ENCODE measurements at regions not wholly inside any gene's neighbourhood (a gene's known extent, or its start where the extent isn't known, plus 50 kb on each side); places are given as distances from the start of the nearest gene placed in this dataset.

DNA sequence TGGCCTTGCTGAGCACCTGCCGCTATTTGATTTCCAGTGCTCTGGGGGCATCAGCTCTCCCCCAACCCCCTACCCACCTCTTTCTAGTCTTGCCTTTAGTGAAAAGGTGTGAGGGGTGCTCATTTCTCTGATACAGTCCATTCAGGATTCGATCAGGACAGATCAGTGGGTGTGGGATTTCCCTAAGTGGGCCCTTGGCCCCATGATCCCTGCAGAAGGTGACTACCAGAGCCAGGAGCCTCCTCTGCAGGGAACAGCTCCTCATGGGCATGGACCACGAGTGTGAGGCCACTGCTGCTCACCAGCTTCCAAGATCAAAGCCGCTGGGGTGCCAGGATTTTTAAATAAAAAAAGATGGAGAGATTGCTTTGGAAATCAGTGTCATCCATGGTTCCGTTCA lies 835.2 kb upstream of the ID2 start:
- ChIA-PET CTCF (no interaction called here), POLR2A (ENCODE audit: low non-redundant PET) (no interaction called here)
- H3K27me3 ChIP-seq (replicated peaks; ENCODE audit: insufficient read depth, low read depth, low read length, poor library complexity): no peaks in the 10 kb centered on the region
- H3K4me3 ChIP-seq (ENCODE audit: low read depth, low read length, poor library complexity, severe bottlenecking): no peak overlapping the region
- H3K36me3 ChIP-seq (ENCODE audit: insufficient read depth, low read length, poor library complexity, severe bottlenecking): no peaks in the 10 kb centered on the region
- no TSS peak for BruUV-seq (replicated peaks)
- no peak for DNase-seq (ENCODE audit: low spot score)
- TF ChIP-seq EZH2 (IDR thresholded peaks at IDR 0.05; ENCODE audit: borderline replicate concordance, low read depth, low read length, poor library complexity, severe bottlenecking): no peak
- TF ChIP-seq, protein P1, sequence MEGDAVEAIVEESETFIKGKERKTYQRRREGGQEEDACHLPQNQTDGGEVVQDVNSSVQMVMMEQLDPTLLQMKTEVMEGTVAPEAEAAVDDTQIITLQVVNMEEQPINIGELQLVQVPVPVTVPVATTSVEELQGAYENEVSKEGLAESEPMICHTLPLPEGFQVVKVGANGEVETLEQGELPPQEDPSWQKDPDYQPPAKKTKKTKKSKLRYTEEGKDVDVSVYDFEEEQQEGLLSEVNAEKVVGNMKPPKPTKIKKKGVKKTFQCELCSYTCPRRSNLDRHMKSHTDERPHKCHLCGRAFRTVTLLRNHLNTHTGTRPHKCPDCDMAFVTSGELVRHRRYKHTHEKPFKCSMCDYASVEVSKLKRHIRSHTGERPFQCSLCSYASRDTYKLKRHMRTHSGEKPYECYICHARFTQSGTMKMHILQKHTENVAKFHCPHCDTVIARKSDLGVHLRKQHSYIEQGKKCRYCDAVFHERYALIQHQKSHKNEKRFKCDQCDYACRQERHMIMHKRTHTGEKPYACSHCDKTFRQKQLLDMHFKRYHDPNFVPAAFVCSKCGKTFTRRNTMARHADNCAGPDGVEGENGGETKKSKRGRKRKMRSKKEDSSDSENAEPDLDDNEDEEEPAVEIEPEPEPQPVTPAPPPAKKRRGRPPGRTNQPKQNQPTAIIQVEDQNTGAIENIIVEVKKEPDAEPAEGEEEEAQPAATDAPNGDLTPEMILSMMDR (conservative IDR thresholded peaks at IDR 0.05; ENCODE audit: low read depth, low read length): no peak
- H3K27ac ChIP-seq (ENCODE audit: low read depth, low read length, poor library complexity, severe bottlenecking): no peak overlapping the region
- H3K9me3 ChIP-seq (ENCODE audit: low read depth, low read length, poor library complexity, severe bottlenecking): no peaks in the 10 kb centered on the region
- intact Hi-C loops (cut with micrococcal nuclease; ENCODE audit: unreplicated experiment): no loop called here
- H3K4me1 ChIP-seq (ENCODE audit: insufficient read depth, low read length, poor library complexity, severe bottlenecking): no peaks in the 10 kb centered on the region

DNA sequence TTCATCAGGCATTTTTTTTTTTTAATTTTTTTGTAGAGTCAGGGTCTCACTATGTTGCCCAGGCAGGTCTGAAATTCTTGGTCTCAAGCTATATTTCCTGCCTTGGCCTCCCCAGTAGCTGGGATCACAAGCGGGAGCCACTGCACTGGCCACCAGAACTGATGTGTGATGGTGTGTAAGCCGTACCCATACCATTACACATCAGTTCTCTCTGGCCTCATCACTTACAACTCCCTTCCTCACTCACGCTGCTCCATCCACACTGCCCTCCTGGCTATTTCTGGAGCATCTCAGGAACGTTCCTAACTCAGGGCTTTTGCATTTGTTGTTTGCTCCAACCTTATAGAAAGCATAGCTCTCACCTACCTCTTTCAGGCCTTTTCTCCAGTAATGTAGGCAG lies 834.5 kb upstream of the ID2 start:
- TF ChIP-seq, protein P1 (conservative IDR thresholded peaks at IDR 0.05; ENCODE audit: low read depth, low read length): no peak
- no peak for TF ChIP-seq EZH2 (IDR thresholded peaks at IDR 0.05; ENCODE audit: borderline replicate concordance, low read depth, low read length, poor library complexity, severe bottlenecking)
- BruUV-seq (replicated peaks): no TSS peak
- H3K27me3 ChIP-seq (replicated peaks; ENCODE audit: insufficient read depth, low read depth, low read length, poor library complexity): no peaks in the 10 kb centered on the region
- H3K9me3 ChIP-seq (ENCODE audit: low read depth, low read length, poor library complexity, severe bottlenecking): no peaks in the 10 kb centered on the region
- H3K36me3 ChIP-seq (ENCODE audit: insufficient read depth, low read length, poor library complexity, severe bottlenecking): no peaks in the 10 kb centered on the region
- no peak overlapping the region for H3K4me3 ChIP-seq (ENCODE audit: low read depth, low read length, poor library complexity, severe bottlenecking)
- POLR2A ChIA-PET (ENCODE audit: low non-redundant PET): no interaction called here
- intact Hi-C loops (cut with micrococcal nuclease; ENCODE audit: unreplicated experiment): no loop called here
- DNase-seq (ENCODE audit: low spot score): no peak
- CTCF ChIA-PET: no interaction called here
- no peaks in the 10 kb centered on the region for H3K4me1 ChIP-seq (ENCODE audit: insufficient read depth, low read length, poor library complexity, severe bottlenecking)
- H3K27ac ChIP-seq (ENCODE audit: low read depth, low read length, poor library complexity, severe bottlenecking): no peak overlapping the region

DNA sequence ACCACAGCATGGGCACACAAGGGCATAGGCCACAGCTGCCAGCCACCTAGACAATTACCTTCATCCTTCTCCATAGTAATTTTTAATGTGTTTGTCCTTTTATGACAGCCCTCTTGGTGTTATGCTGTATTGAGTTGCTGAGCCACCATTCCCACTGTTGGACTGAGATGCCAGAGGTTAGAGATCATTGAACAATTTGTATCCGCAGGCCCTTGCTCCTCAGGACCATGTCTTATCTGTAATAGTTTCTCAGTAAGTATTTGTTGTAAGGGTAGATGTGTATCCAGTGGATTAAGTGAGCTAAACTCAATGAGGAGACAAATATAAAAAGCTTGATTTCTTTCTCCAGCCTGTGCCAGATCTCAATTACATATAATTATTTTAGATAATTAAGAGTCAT lies 832.8 kb upstream of the ID2 start:
- no TSS peak for BruUV-seq (replicated peaks)
- intact Hi-C loops (cut with micrococcal nuclease; ENCODE audit: unreplicated experiment): no loop called here
- POLR2A ChIA-PET (ENCODE audit: low non-redundant PET): no interaction called here
- Histone ChIP-seq H3K27me3 (replicated peaks; ENCODE audit: insufficient read depth, low read depth, low read length, poor library complexity) (no peaks in the 10 kb centered on the region), H3K36me3 (ENCODE audit: insufficient read depth, low read length, poor library complexity, severe bottlenecking) (no peaks in the 10 kb centered on the region), H3K4me3 (ENCODE audit: low read depth, low read length, poor library complexity, severe bottlenecking) (no peak overlapping the region), H3K27ac (ENCODE audit: low read depth, low read length, poor library complexity, severe bottlenecking) (no peak overlapping the region), H3K4me1 (ENCODE audit: insufficient read depth, low read length, poor library complexity, severe bottlenecking) (no peaks in the 10 kb centered on the region), H3K9me3 (ENCODE audit: low read depth, low read length, poor library complexity, severe bottlenecking) (no peaks in the 10 kb centered on the region)
- CTCF ChIA-PET: no interaction called here
- DNase-seq (ENCODE audit: low spot score): no peak
- TF ChIP-seq, protein P1 (conservative IDR thresholded peaks at IDR 0.05; ENCODE audit: low read depth, low read length): no peak
- TF ChIP-seq EZH2 (IDR thresholded peaks at IDR 0.05; ENCODE audit: borderline replicate concordance, low read depth, low read length, poor library complexity, severe bottlenecking): no peak
